Body of pancreas (tissue), 4 donors: ENCODE measurements at regions not wholly inside any gene's neighbourhood (a gene's known extent, or its start where the extent isn't known, plus 50 kb on each side); places are given as distances from the start of the nearest gene placed in this dataset.

ENCODE experiments used
- ATAC-seq: fragments of 150-250 bp; one replicate; pipeline ENCODE4 v1.9.1; 2016
- DNase-seq, 4 donors: peaks; one replicate each; pipeline ENCODE4 v3.0.0-alpha.2; 2019
- H3K27ac ChIP-seq, 4 donors: fragments of 200-600 bp; sonication (generic); 1 replicate in 3 of 4; 2 replicates in 1 of 4; pipeline versions ENCODE4 v1.5.1 to v1.6.1; 2016 to 2019; ENCODE audit warnings: mild to moderate bottlenecking in 1 of 4, mixed read lengths in 1 of 4, moderate library complexity in 1 of 4
- H3K27me3 ChIP-seq, 2 donors: fragments of 200-600 bp; sonication (generic); one replicate each; pipeline ENCODE4 v1.6.0; 2016; ENCODE audit warnings: mild to moderate bottlenecking in 1 of 2
- H3K36me3 ChIP-seq, 2 donors: fragments of 200-600 bp; sonication (generic); replicated peaks in 1 of 2; 2 replicates each; pipeline ENCODE4 v1.5.1; 2016; ENCODE audit warnings: low read depth in 2 of 2; ENCODE audit not compliant: insufficient read depth in 1 of 2
- H3K4me1 ChIP-seq: fragments of 200-600 bp; sonication (generic); one replicate; pipeline ENCODE4 v1.6.0; 2016
- H3K4me3 ChIP-seq, 2 donors: fragments of 200-600 bp; sonication (generic); 1 replicate in 1 of 2; 2 replicates in 1 of 2; pipeline ENCODE4 v1.5.1; 2016 to 2019
- H3K9me3 ChIP-seq, 3 donors: fragments of 200-600 bp; sonication (generic); 1 replicate in 2 of 3; 2 replicates in 1 of 3; pipeline ENCODE4 v1.5.1; 2016
- CTCF ChIP-seq, 7 experiments: fragments of 450-650 bp in 4 of 7; fragments of 200-600 bp in 3 of 7; sonication (generic) in 3 of 7; IDR thresholded peaks; one replicate each; pipeline ENCODE4 v1.5.1; 2016 to 2019; ENCODE audit warnings: antibody characterized with exemption in 7 of 7
- POLR2A ChIP-seq, 3 donors: fragments of 450-650 bp; IDR thresholded peaks; one replicate each; pipeline ENCODE4 v1.6.1; 2016; ENCODE audit warnings: antibody characterized with exemption in 3 of 3, mild to moderate bottlenecking in 2 of 3
- WGBS, 2 donors: methylation state at CpG; one replicate each; pipeline ENCODE4 v1.1.5; 2017; 5-methylcytosine and 5-hydroxymethylcytosine counted together
- intact Hi-C: fragments of 100-400 bp; cut with DNase I; formaldehyde crosslinking; loops from one replicate; pipeline ENCODE4 v1.15.1; 2023

GRCh38 chr13:27847669-27848068, 55.4 kb downstream of the GSX1 start:
- TF ChIP-seq POLR2A (IDR thresholded peaks at IDR 0.05) (no peak), CTCF (IDR thresholded peaks at IDR 0.05) (no peak)
- Histone ChIP-seq H3K9me3 (no peaks in the 10 kb centered on the region), H3K27me3 (no peaks in the 10 kb centered on the region), H3K4me3 (no peak overlapping the region), H3K27ac (no peak overlapping the region), H3K4me1 (peaks cover 17% of the 10 kb centered on the region), H3K36me3 (no peaks in the 10 kb centered on the region)
- ATAC-seq (no peak), DNase-seq (no peak)
- intact Hi-C loops: no loop called here
- 89 to 94% methylated on average over 3 of the region's 3 CpGs for WGBS, 2 donors

GRCh38 chr13:27851096-27851850, 59.0 kb downstream of the GSX1 start:
- Histone ChIP-seq H3K36me3 (no peaks in the 10 kb centered on the region), H3K4me3 (no peak overlapping the region), H3K27ac (peak overlapping the region in 1 of 4 donors; percentile 30), H3K9me3 (no peaks in the 10 kb centered on the region), H3K4me1 (peaks cover 17% of the 10 kb centered on the region), H3K27me3 (no peaks in the 10 kb centered on the region)
- TF ChIP-seq CTCF (IDR thresholded peaks at IDR 0.05) (no peak), POLR2A (IDR thresholded peaks at IDR 0.05) (no peak)
- DNase-seq (peak in 1 of 4 donors; percentile 15), ATAC-seq (peak; percentile 48)
- intact Hi-C loops: no loop called here
- WGBS, 2 donors: 42 to 44% methylated on average over 18 of the region's 18 CpGs

GRCh38 chr13:27852491-27852890, 60.2 kb downstream of the GSX1 start:
- Histone ChIP-seq H3K9me3 (no peaks in the 10 kb centered on the region), H3K4me3 (no peak overlapping the region), H3K27ac (no peak overlapping the region), H3K27me3 (no peaks in the 10 kb centered on the region), H3K4me1 (peaks cover 17% of the 10 kb centered on the region), H3K36me3 (no peaks in the 10 kb centered on the region)
- TF ChIP-seq POLR2A (IDR thresholded peaks at IDR 0.05) (no peak), CTCF (IDR thresholded peaks at IDR 0.05) (no peak)
- ATAC-seq: no peak
- 68% methylated on average over 5 of the region's 5 CpGs for WGBS, 2 donors
- intact Hi-C loops: no loop called here
- no peak for DNase-seq

GRCh38 chr13:27853335-27853734, 61.1 kb downstream of the GSX1 start:
- no peak overlapping the region for H3K27ac ChIP-seq
- 72 to 75% methylated on average over 10 of the region's 10 CpGs for WGBS, 2 donors
- no peaks in the 10 kb centered on the region for H3K27me3 ChIP-seq
- no peak for ATAC-seq
- peaks cover 17% of the 10 kb centered on the region for H3K4me1 ChIP-seq
- H3K36me3 ChIP-seq: no peaks in the 10 kb centered on the region
- DNase-seq: no peak
- H3K9me3 ChIP-seq: no peaks in the 10 kb centered on the region
- intact Hi-C loops: no loop called here
- no peak overlapping the region for H3K4me3 ChIP-seq
- TF ChIP-seq CTCF (IDR thresholded peaks at IDR 0.05) (no peak), POLR2A (IDR thresholded peaks at IDR 0.05) (no peak)

GRCh38 chr13:27853861-27854260, 61.6 kb downstream of the GSX1 start:
- H3K36me3 ChIP-seq: no peaks in the 10 kb centered on the region
- H3K4me1 ChIP-seq: peaks cover 17% of the 10 kb centered on the region
- TF ChIP-seq POLR2A (IDR thresholded peaks at IDR 0.05): no peak
- TF ChIP-seq CTCF (IDR thresholded peaks at IDR 0.05): no peak
- no peaks in the 10 kb centered on the region for H3K27me3 ChIP-seq
- H3K9me3 ChIP-seq: no peaks in the 10 kb centered on the region
- DNase-seq (no peak), ATAC-seq (no peak)
- WGBS, 2 donors: 80 to 84% methylated on average over 7 of the region's 7 CpGs
- no peak overlapping the region for H3K4me3 ChIP-seq
- intact Hi-C loops: no loop called here
- no peak overlapping the region for H3K27ac ChIP-seq
